ENCODE measurements at regions not wholly inside any gene's neighbourhood (a gene's known extent, or its start where the extent isn't known, plus 50 kb on each side); places are given as distances from the start of the nearest gene placed in this dataset.
A peak's percentile ranks its signal among the peaks of the same experiment; 100 is the strongest.

DNA sequence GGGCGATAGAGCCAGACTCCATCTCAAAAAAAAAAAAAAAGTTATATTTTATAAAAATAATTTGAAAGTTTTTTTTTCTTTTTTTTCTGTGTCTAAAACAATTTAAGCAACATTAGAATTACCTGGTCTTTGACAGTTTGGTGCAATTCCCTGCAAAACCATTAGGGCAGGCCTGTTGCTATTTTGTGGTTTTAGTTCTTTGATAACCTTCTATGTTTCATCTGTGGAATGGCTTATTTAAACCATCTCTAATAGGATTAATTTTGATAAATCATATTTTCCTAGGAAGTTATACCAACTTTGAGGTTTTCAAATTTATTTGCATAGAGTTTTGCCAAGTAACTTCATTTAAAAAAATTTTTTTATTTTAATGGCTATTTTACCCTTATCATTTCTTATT, 141.2 kb upstream of the TWIST2 start:
- TF ChIP-seq, protein P1, sequence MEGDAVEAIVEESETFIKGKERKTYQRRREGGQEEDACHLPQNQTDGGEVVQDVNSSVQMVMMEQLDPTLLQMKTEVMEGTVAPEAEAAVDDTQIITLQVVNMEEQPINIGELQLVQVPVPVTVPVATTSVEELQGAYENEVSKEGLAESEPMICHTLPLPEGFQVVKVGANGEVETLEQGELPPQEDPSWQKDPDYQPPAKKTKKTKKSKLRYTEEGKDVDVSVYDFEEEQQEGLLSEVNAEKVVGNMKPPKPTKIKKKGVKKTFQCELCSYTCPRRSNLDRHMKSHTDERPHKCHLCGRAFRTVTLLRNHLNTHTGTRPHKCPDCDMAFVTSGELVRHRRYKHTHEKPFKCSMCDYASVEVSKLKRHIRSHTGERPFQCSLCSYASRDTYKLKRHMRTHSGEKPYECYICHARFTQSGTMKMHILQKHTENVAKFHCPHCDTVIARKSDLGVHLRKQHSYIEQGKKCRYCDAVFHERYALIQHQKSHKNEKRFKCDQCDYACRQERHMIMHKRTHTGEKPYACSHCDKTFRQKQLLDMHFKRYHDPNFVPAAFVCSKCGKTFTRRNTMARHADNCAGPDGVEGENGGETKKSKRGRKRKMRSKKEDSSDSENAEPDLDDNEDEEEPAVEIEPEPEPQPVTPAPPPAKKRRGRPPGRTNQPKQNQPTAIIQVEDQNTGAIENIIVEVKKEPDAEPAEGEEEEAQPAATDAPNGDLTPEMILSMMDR (IDR thresholded peaks at IDR 0.05): peak in 3 of 6 experiments; percentile 20 to 36 (median 34)
- no peak for TF ChIP-seq POLR2A (IDR thresholded peaks at IDR 0.05)
